ENCODE measurements at regions not wholly inside any gene's neighbourhood (a gene's known extent, or its start where the extent isn't known, plus 50 kb on each side); places are given as distances from the start of the nearest gene placed in this dataset.

- no peaks in the 10 kb centered on the region for H3K36me3 ChIP-seq (ENCODE audit: low read depth)
- H3K4me1 ChIP-seq (ENCODE audit: insufficient read depth, poor library complexity, severe bottlenecking), result no peaks in the 10 kb centered on the region
- TF ChIP-seq CTCF (IDR thresholded peaks at IDR 0.05; ENCODE audit: poor library complexity, severe bottlenecking), result no peak
- no peak overlapping the region for H3K27ac ChIP-seq (ENCODE audit: poor library complexity, severe bottlenecking)
- H3K4me3 ChIP-seq (ENCODE audit: severe bottlenecking), result no peak overlapping the region
- ATAC-seq (ENCODE audit: low read depth), result no peak
- DNase-seq (ENCODE audit: low spot score), result no peak
- no peaks in the 10 kb centered on the region for H3K9me3 ChIP-seq (ENCODE audit: severe bottlenecking)
- H3K27me3 ChIP-seq (ENCODE audit: insufficient read depth, poor library complexity, severe bottlenecking), result no peaks in the 10 kb centered on the region
Measured at GRCh38 chr2:6664332-6665061, 201.2 kb downstream of the CMPK2 start.

GRCh38 chr2:6665093-6666045 is 200.3 kb downstream of the CMPK2 start:
- Histone ChIP-seq H3K36me3 (ENCODE audit: low read depth) (no peaks in the 10 kb centered on the region), H3K27me3 (ENCODE audit: insufficient read depth, poor library complexity, severe bottlenecking) (no peaks in the 10 kb centered on the region), H3K9me3 (ENCODE audit: severe bottlenecking) (no peaks in the 10 kb centered on the region), H3K27ac (ENCODE audit: poor library complexity, severe bottlenecking) (no peak overlapping the region), H3K4me1 (ENCODE audit: insufficient read depth, poor library complexity, severe bottlenecking) (no peaks in the 10 kb centered on the region), H3K4me3 (ENCODE audit: severe bottlenecking) (no peak overlapping the region)
- no peak for TF ChIP-seq CTCF (IDR thresholded peaks at IDR 0.05; ENCODE audit: poor library complexity, severe bottlenecking)
- DNase-seq (ENCODE audit: low spot score) (no peak), ATAC-seq (ENCODE audit: low read depth) (no peak)

- no peaks in the 10 kb centered on the region for H3K36me3 ChIP-seq (ENCODE audit: low read depth)
- no peaks in the 10 kb centered on the region for H3K9me3 ChIP-seq (ENCODE audit: severe bottlenecking)
- no peak for DNase-seq (ENCODE audit: low spot score)
- no peak for ATAC-seq (ENCODE audit: low read depth)
- H3K4me3 ChIP-seq (ENCODE audit: severe bottlenecking), result no peak overlapping the region
- no peak for TF ChIP-seq CTCF (IDR thresholded peaks at IDR 0.05; ENCODE audit: poor library complexity, severe bottlenecking)
- H3K27me3 ChIP-seq (ENCODE audit: insufficient read depth, poor library complexity, severe bottlenecking), result no peaks in the 10 kb centered on the region
- H3K27ac ChIP-seq (ENCODE audit: poor library complexity, severe bottlenecking), result no peak overlapping the region
- H3K4me1 ChIP-seq (ENCODE audit: insufficient read depth, poor library complexity, severe bottlenecking), result no peaks in the 10 kb centered on the region
Measured at GRCh38 chr2:6667326-6667725, 198.4 kb downstream of the CMPK2 start.

- Histone ChIP-seq H3K4me3 (ENCODE audit: severe bottlenecking) (no peak overlapping the region), H3K4me1 (ENCODE audit: insufficient read depth, poor library complexity, severe bottlenecking) (no peaks in the 10 kb centered on the region), H3K27me3 (ENCODE audit: insufficient read depth, poor library complexity, severe bottlenecking) (no peaks in the 10 kb centered on the region), H3K27ac (ENCODE audit: poor library complexity, severe bottlenecking) (no peak overlapping the region), H3K9me3 (ENCODE audit: severe bottlenecking) (no peaks in the 10 kb centered on the region), H3K36me3 (ENCODE audit: low read depth) (no peaks in the 10 kb centered on the region)
- ATAC-seq (ENCODE audit: low read depth) (no peak), DNase-seq (ENCODE audit: low spot score) (no peak)
- no peak for TF ChIP-seq CTCF (IDR thresholded peaks at IDR 0.05; ENCODE audit: poor library complexity, severe bottlenecking)
Measured at GRCh38 chr2:6671913-6672312, 193.8 kb downstream of the CMPK2 start.

All from RWPE2 (cell line).